ENCODE measurements at regions not wholly inside any gene's neighbourhood (a gene's known extent, or its start where the extent isn't known, plus 50 kb on each side); places are given as distances from the start of the nearest gene placed in this dataset.
"Not testable (repeated sequence)": the region's sequence is repeated elsewhere in the genome, so short reads cannot be mapped to it uniquely, and the experiment has no call there.

DNA sequence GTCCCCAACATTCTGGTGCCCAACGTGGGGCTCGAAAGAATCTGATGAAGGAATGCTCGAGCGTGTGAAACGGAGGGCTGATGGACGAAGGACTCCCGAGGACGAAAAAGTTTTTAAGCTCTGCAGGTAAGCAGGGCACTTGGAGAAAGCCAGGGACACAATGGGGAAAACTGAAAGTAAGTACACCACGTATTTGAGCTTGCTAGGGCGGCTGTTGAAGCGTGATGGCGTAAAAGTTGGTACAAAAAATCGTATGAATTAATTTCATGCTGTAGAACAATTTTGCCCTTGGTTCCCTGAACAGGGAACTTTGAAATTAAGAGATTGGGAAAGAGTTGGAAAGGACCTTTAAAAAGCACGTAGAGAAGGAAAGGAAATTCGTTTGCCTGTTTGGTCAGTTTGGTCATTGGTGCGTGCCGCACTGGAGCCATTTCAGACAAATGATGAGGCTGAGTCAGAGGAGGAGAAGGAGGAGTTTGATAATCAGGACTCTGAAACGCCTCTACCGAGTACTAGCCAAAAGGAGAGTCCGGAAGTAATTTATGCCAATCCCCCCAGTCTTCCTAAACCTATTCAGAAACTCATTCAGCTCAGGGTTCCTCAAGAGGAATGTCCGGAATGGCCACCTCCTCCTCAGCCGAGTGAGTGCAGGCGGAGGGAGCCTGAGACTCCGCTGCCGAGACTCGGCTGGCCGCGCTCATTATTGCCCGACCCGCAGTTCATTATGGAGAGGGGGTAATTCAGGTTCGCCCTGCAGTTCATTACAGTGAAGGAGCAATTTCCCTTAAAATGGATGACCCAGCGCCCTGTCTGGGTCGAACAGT lies 59.2 kb upstream of the PRSS16 start:
- DNase-seq, result peak; percentile 72
- Histone ChIP-seq H3K36me3 (replicated peaks) (no peaks in the 10 kb centered on the region), H3K27ac (peak overlapping the region; percentile 59), H3K27me3 (replicated peaks) (no peaks in the 10 kb centered on the region), H3K4me3 (ENCODE audit: low read depth, low read length) (peak overlapping the region; percentile 64)
- TF ChIP-seq, protein P1, sequence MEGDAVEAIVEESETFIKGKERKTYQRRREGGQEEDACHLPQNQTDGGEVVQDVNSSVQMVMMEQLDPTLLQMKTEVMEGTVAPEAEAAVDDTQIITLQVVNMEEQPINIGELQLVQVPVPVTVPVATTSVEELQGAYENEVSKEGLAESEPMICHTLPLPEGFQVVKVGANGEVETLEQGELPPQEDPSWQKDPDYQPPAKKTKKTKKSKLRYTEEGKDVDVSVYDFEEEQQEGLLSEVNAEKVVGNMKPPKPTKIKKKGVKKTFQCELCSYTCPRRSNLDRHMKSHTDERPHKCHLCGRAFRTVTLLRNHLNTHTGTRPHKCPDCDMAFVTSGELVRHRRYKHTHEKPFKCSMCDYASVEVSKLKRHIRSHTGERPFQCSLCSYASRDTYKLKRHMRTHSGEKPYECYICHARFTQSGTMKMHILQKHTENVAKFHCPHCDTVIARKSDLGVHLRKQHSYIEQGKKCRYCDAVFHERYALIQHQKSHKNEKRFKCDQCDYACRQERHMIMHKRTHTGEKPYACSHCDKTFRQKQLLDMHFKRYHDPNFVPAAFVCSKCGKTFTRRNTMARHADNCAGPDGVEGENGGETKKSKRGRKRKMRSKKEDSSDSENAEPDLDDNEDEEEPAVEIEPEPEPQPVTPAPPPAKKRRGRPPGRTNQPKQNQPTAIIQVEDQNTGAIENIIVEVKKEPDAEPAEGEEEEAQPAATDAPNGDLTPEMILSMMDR (IDR thresholded peaks at IDR 0.05; ENCODE audit: low read depth, low read length, missing control alignments), result no peak
- in situ Hi-C loops (cut with HindIII; ENCODE audit: low pct_ligation_motif_present, low sequenced_read_pairs), result no loop called here

DNA sequence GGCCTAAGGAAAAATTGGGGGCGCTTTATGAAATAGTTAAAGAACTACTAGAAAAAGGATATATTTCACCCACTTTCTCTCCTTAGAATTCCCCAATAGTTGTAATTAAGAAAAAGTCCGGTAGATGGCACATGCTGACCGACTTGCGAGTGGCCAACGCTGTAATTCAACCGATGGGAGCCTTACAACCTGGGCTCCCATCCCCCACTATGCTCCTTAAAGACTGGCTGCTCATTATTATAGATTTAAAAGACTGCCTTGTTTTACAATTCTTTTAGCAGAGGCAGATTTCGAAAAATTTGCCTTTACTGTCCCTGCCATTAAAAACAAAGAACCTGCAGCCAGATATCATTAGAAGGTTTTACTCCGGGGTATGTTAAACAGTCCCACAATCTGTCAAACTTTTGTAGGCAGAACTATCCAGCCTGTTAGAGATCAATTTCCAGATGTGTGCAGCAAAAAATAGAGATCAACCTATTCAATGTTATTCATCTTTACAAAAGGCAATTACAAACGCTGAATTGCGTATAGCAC lies 58.5 kb upstream of the PRSS16 start:
- TF ChIP-seq, protein P1 (IDR thresholded peaks at IDR 0.05; ENCODE audit: low read depth, low read length, missing control alignments), result peak; percentile 68
- Histone ChIP-seq H3K27ac (peak overlapping the region; percentile 59), H3K4me3 (ENCODE audit: low read depth, low read length) (peak overlapping the region; percentile 64), H3K27me3 (replicated peaks) (no peaks in the 10 kb centered on the region), H3K36me3 (replicated peaks) (no peaks in the 10 kb centered on the region)
- in situ Hi-C loops (cut with HindIII; ENCODE audit: low pct_ligation_motif_present, low sequenced_read_pairs), result no loop called here
- peak; percentile 67 for DNase-seq

DNA sequence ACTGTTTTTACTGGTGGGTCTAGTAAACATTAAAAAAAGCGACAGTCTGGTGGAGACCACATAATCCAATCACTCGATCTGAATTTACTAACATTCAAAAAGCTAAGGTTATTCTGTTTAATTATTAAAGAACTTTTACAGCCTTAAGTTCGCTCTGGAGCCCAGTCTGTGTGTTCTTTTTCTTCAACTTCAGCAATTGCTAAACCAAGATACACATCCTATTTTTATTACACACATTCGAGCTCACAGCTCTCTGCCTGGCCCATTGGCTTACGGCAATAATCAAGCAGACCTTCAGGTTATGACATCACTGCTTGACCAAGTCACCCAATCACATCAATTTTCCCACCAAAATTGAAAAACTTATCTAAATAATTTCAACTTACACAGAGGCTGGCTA lies 57.4 kb upstream of the PRSS16 start:
- TF ChIP-seq, protein P1 (IDR thresholded peaks at IDR 0.05; ENCODE audit: low read depth, low read length, missing control alignments), result no peak
- in situ Hi-C loops (cut with HindIII; ENCODE audit: low pct_ligation_motif_present, low sequenced_read_pairs), result no loop called here
- H3K27ac ChIP-seq, result no peak overlapping the region

DNA sequence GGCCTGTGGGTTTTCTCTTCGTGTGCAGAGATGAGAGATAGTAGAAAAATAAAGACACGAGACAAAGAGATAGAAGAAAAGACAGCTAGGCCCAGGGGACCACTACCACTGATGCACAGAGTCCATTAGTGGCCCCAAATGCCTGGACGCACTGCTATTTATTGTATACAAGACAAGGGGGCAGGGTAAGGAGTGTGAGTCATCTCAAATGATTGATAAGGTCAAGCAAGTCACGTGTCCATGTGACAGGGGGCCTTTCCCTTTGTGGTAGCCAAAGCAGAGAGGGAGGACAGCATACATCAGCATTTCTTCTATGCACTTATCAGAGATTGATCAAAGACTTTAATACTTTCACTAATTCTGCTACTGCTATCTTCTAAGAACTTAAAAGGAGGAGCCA lies 53.0 kb upstream of the PRSS16 start:
- H3K27ac ChIP-seq; in situ Hi-C loops (cut with HindIII; ENCODE audit: low pct_ligation_motif_present, low sequenced_read_pairs); H3K4me3 ChIP-seq (ENCODE audit: low read depth, low read length); H3K27me3 ChIP-seq (replicated peaks); H3K36me3 ChIP-seq (replicated peaks); DNase-seq: not testable (repeated sequence)

More for the DNA sequence above, 57.4 kb upstream of the PRSS16 start:
- Histone ChIP-seq H3K27me3 (replicated peaks) (no peaks in the 10 kb centered on the region), H3K4me3 (ENCODE audit: low read depth, low read length) (no peak overlapping the region), H3K36me3 (replicated peaks) (no peaks in the 10 kb centered on the region)
- no peak for DNase-seq

DNA sequence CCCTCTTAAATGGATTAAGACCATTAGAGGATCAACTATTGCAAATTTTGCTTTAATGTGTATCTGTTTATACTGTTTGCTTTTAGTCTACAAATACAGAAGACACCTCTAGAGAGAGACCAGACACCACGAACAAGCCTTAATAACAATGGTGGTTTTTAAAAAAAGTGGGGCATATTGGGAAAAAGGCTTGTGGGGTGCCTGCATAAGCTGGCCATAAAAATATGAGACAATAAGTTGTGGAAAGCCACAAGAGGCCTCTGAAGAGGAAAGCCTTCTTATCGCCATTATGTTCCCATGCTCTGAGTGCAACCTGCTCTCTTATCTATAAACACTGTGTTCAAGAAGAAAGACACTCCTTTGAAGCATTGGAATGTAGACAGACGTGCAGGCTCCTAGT lies 52.0 kb upstream of the PRSS16 start:
- H3K27me3 ChIP-seq (replicated peaks); in situ Hi-C loops (cut with HindIII; ENCODE audit: low pct_ligation_motif_present, low sequenced_read_pairs); H3K4me3 ChIP-seq (ENCODE audit: low read depth, low read length); H3K27ac ChIP-seq; DNase-seq; H3K36me3 ChIP-seq (replicated peaks): not testable (repeated sequence)
